HuH-7 (cell line): ENCODE measurements at regions not wholly inside any gene's neighbourhood (a gene's known extent, or its start where the extent isn't known, plus 50 kb on each side); places are given as distances from the start of the nearest gene placed in this dataset.
"Not testable (repeated sequence)": the region's sequence is repeated elsewhere in the genome, so short reads cannot be mapped to it uniquely, and the experiment has no call there.

Source experiments
- DNase-seq: peaks from one replicate; pipeline ENCODE4 v3.0.0; 2011; ENCODE audit warnings: low spot score

GRCh38 chr2:125870264-125870663, 785.7 kb upstream of the GYPC start:
- DNase-seq = no peak

GRCh38 chr2:125870746-125871145, 785.2 kb upstream of the GYPC start:
- no peak for DNase-seq

- no peak for DNase-seq
Measured at GRCh38 chr2:125874564-125874963, 781.4 kb upstream of the GYPC start.

GRCh38 chr2:125885340-125885739, 770.6 kb upstream of the GYPC start:
- DNase-seq = no peak

- no peak for DNase-seq
Measured at GRCh38 chr2:125886153-125886552, 769.8 kb upstream of the GYPC start.

- no peak for DNase-seq
Measured at GRCh38 chr2:125901278-125901677, 754.7 kb upstream of the GYPC start.

GRCh38 chr2:125925891-125926546, 729.9 kb upstream of the GYPC start:
- DNase-seq = no peak

GRCh38 chr2:125935559-125935958, 720.4 kb upstream of the GYPC start:
- no peak for DNase-seq

- no peak for DNase-seq
Measured at GRCh38 chr2:125942585-125943424, 713.2 kb upstream of the GYPC start.

GRCh38 chr2:125959047-125959446, 696.9 kb upstream of the GYPC start:
- no peak for DNase-seq

GRCh38 chr2:125961739-125962138, 694.2 kb upstream of the GYPC start:
- no peak for DNase-seq

- no peak for DNase-seq
Measured at GRCh38 chr2:125979886-125980285, 676.1 kb upstream of the GYPC start.

GRCh38 chr2:125983364-125983763, 672.6 kb upstream of the GYPC start:
- DNase-seq = no peak

- no peak for DNase-seq
Measured at GRCh38 chr2:126029316-126029715, 626.6 kb upstream of the GYPC start.

GRCh38 chr2:126038861-126039260, 617.1 kb upstream of the GYPC start:
- DNase-seq = no peak

- DNase-seq = no peak
Measured at GRCh38 chr2:126041391-126042047, 614.4 kb upstream of the GYPC start.

GRCh38 chr2:126042089-126042488, 613.9 kb upstream of the GYPC start:
- no peak for DNase-seq

GRCh38 chr2:126048719-126049118, 607.2 kb upstream of the GYPC start:
- no peak for DNase-seq

- no peak for DNase-seq
Measured at GRCh38 chr2:126049461-126049860, 606.5 kb upstream of the GYPC start.

GRCh38 chr2:126050991-126051736, 604.8 kb upstream of the GYPC start:
- no peak for DNase-seq

- DNase-seq = not testable (repeated sequence)
Measured at GRCh38 chr2:126051737-126052240, 604.2 kb upstream of the GYPC start.

- DNase-seq = no peak
Measured at GRCh38 chr2:126059379-126059778, 596.6 kb upstream of the GYPC start.
